ENCODE measurements at regions not wholly inside any gene's neighbourhood (a gene's known extent, or its start where the extent isn't known, plus 50 kb on each side); places are given as distances from the start of the nearest gene placed in this dataset.

DNA sequence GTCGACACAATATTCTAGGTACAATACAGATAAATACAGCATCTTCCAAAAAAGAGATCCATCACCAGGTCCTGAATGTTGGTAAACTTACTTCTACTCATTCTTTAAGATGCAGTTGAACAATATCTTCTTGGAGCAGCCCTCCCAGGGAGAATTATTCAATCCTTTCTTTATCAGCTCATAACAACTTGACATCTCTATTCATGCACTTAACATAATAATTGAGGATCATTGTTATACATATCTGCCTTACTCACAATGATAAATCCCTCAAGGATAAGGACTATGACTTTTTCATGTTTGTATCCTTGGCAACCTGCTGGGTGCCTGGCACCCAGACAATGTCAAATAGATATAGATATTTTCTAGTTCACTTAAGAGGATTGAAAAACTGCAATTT lies 219.5 kb downstream of the POU4F1 start:
- TF ChIP-seq, protein P1, sequence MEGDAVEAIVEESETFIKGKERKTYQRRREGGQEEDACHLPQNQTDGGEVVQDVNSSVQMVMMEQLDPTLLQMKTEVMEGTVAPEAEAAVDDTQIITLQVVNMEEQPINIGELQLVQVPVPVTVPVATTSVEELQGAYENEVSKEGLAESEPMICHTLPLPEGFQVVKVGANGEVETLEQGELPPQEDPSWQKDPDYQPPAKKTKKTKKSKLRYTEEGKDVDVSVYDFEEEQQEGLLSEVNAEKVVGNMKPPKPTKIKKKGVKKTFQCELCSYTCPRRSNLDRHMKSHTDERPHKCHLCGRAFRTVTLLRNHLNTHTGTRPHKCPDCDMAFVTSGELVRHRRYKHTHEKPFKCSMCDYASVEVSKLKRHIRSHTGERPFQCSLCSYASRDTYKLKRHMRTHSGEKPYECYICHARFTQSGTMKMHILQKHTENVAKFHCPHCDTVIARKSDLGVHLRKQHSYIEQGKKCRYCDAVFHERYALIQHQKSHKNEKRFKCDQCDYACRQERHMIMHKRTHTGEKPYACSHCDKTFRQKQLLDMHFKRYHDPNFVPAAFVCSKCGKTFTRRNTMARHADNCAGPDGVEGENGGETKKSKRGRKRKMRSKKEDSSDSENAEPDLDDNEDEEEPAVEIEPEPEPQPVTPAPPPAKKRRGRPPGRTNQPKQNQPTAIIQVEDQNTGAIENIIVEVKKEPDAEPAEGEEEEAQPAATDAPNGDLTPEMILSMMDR (IDR thresholded peaks at IDR 0.05; ENCODE audit: poor library complexity) = no peak
- TF ChIP-seq EZH2phosphoT487 (IDR thresholded peaks at IDR 0.05; ENCODE audit: low read depth, severe bottlenecking, unreplicated experiment) = no peak
- TF ChIP-seq EZH2 (IDR thresholded peaks at IDR 0.05; ENCODE audit: borderline replicate concordance) = no peak

Measured in hepatocyte (in vitro differentiated cells).